ENCODE measurements at regions not wholly inside any gene's neighbourhood (a gene's known extent, or its start where the extent isn't known, plus 50 kb on each side); places are given as distances from the start of the nearest gene placed in this dataset.

- no peak for TF ChIP-seq CTCF (IDR thresholded peaks at IDR 0.05)
- TF ChIP-seq POLR2A (IDR thresholded peaks at IDR 0.05), result no peak
These were observed 260.3 kb downstream of the SATB2 start for GRCh38 chr2:199197448-199197847.
